Heart right ventricle (tissue), 16 donors: ENCODE measurements at regions not wholly inside any gene's neighbourhood (a gene's known extent, or its start where the extent isn't known, plus 50 kb on each side); places are given as distances from the start of the nearest gene placed in this dataset.

ENCODE experiments used
- ATAC-seq, 8 donors: fragments of 200-7000 bp; cut with Tn5 transposase; one replicate each; pipeline ENCODE4 v1.9.1; 2020; ENCODE audit warnings: mild to moderate bottlenecking in 8 of 8, moderate library complexity in 8 of 8, moderate number of reproducible peaks in 1 of 8
- DNase-seq, 2 donors: peaks; one replicate each; pipeline ENCODE4 v3.0.0-alpha.2; 2020
- H3K27ac ChIP-seq, 10 donors: fragments of 200-600 bp; sonication (generic) in 2 of 10; one replicate each; pipeline versions ENCODE4 v1.5.0 to v1.8.0; 2020 to 2022; ENCODE audit warnings: mild to moderate bottlenecking in 3 of 10
- H3K27me3 ChIP-seq, 7 donors: fragments of 200-600 bp; one replicate each; pipeline ENCODE4 v1.8.0; 2021 to 2022; ENCODE audit warnings: mild to moderate bottlenecking in 2 of 7
- H3K36me3 ChIP-seq, 9 donors: fragments of 200-600 bp; sonication (generic) in 1 of 9; one replicate each; pipeline versions ENCODE4 v1.5.0 to v1.8.0; 2020 to 2022; ENCODE audit warnings: mild to moderate bottlenecking in 2 of 9
- H3K4me1 ChIP-seq, 9 donors: fragments of 200-600 bp; sonication (generic) in 1 of 9; one replicate each; pipeline versions ENCODE4 v1.5.0 to v1.8.0; 2020 to 2022; ENCODE audit warnings: mild to moderate bottlenecking in 4 of 9
- H3K4me3 ChIP-seq, 10 donors: fragments of 200-600 bp; sonication (generic) in 2 of 10; one replicate each; pipeline versions ENCODE4 v1.5.0 to v1.8.0; 2020 to 2022; ENCODE audit warnings: mild to moderate bottlenecking in 7 of 10, moderate library complexity in 2 of 10
- H3K9me3 ChIP-seq, 11 donors: fragments of 200-600 bp in 10 of 11; sonication (generic) in 2 of 11; one replicate each; pipeline versions ENCODE4 v1.5.0 to v1.8.0; 2013 to 2022; ENCODE audit warnings: mild to moderate bottlenecking in 2 of 11, control low read depth in 1 of 11, moderate library complexity in 1 of 11
- WGBS, 2 donors: extraction: QIAGEN DNeasy Blood & Tissue Kit; methylation state at CpG; one replicate each; pipeline ENCODE4 v1.1.7; 2013; ENCODE audit warnings: inconsistent platforms in 1 of 2; 5-methylcytosine and 5-hydroxymethylcytosine counted together
- intact Hi-C, 10 donors: fragments of 100-400 bp; cut with DNase I; formaldehyde crosslinking; loops; one replicate each; pipeline versions ENCODE4 v1.11.1 to v1.14.2; 2022
- TF ChIP-seq, protein P1 (sequence below), 9 donors: fragments of 200-600 bp; sonication (generic) in 2 of 9; IDR thresholded peaks; one replicate each; pipeline versions ENCODE4 v1.5.0 to v1.8.0; 2021 to 2022; ENCODE audit warnings: antibody characterized with exemption in 9 of 9, mild to moderate bottlenecking in 5 of 9, moderate library complexity in 1 of 9
- donor health status: Arrhythmogenic right ventricular cardiomyopathy.
- donor health status: ischemic (EF 13 %, LVEDD 7.1; RV severe dilation, severe dysfunction).
- donor health status: healthy with polysubstance abuse.
- donor health status: DM: no; HTN: yes; CAD: no.
- donor health status: DM: no; HTN: no; CAD: no.
- donor health status: ischemic (EF 25% LVEDD 6.9; RV normal size, moderate dysfunction).
- donor health status: ischemic (EF 25% LVEDD 5.7; RV mildly dilated, moderate dysfunction).
- donor health status: healthy.
- donor health status: DM: yes; HTN: yes; CAD: no.
- donor health status: Ischemic cardiomyopathy.
- donor health status: ischemic (EF 35%, LVEDD 5.7; RV mildly dilated, moderate dysfunction).
- donor health status: nonischemic (EF 11% LVEDD 7.7; RV severe dilation, severe dysfunction).
- donor health status: DM: yes; HTN: yes; CAD: no.
- donor health status: PGD.
- donor health status: ischemic (EF 29% LVEDD 5.4; RV normal size, mild dysfunction).
- donor health status: nonischemic (EF 23%, LVEDD 6.1; RV moderate dilation, normal function).

DNA sequence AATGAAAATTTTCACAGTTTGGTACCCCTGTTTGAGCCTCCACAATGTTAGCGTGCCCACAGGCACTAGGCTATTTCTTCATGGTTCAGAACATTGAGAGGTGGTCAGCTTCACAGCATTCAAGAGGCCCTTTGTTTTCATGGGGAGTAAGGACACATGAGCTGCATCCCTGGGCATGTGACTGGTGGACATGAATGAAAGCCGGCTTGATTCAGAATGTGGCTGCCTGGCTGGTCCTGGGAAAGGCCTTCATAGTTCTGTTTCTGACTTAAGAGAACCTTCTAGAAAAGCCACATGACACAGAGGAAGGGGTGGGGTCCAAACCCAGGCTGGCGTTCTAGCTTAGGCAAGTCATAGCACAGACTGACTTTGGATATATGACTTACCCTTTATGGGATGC lies 420.6 kb downstream of the CMPK2 start:
- H3K27ac ChIP-seq, result no peak overlapping the region
- ATAC-seq, result no peak
- H3K9me3 ChIP-seq, result no peaks in the 10 kb centered on the region
- 86 to 92% methylated on average over 3 of the region's 3 CpGs for WGBS, 2 donors
- DNase-seq, result no peak
- H3K4me1 ChIP-seq, result no peaks in the 10 kb centered on the region
- intact Hi-C loops, result no loop called here
- peaks cover 0 to 18% (median 0%) of the 10 kb centered on the region in 7 donors for H3K27me3 ChIP-seq
- TF ChIP-seq, protein P1, sequence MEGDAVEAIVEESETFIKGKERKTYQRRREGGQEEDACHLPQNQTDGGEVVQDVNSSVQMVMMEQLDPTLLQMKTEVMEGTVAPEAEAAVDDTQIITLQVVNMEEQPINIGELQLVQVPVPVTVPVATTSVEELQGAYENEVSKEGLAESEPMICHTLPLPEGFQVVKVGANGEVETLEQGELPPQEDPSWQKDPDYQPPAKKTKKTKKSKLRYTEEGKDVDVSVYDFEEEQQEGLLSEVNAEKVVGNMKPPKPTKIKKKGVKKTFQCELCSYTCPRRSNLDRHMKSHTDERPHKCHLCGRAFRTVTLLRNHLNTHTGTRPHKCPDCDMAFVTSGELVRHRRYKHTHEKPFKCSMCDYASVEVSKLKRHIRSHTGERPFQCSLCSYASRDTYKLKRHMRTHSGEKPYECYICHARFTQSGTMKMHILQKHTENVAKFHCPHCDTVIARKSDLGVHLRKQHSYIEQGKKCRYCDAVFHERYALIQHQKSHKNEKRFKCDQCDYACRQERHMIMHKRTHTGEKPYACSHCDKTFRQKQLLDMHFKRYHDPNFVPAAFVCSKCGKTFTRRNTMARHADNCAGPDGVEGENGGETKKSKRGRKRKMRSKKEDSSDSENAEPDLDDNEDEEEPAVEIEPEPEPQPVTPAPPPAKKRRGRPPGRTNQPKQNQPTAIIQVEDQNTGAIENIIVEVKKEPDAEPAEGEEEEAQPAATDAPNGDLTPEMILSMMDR (IDR thresholded peaks at IDR 0.05), result no peak
- H3K4me3 ChIP-seq, result no peak overlapping the region
- H3K36me3 ChIP-seq, result no peaks in the 10 kb centered on the region

DNA sequence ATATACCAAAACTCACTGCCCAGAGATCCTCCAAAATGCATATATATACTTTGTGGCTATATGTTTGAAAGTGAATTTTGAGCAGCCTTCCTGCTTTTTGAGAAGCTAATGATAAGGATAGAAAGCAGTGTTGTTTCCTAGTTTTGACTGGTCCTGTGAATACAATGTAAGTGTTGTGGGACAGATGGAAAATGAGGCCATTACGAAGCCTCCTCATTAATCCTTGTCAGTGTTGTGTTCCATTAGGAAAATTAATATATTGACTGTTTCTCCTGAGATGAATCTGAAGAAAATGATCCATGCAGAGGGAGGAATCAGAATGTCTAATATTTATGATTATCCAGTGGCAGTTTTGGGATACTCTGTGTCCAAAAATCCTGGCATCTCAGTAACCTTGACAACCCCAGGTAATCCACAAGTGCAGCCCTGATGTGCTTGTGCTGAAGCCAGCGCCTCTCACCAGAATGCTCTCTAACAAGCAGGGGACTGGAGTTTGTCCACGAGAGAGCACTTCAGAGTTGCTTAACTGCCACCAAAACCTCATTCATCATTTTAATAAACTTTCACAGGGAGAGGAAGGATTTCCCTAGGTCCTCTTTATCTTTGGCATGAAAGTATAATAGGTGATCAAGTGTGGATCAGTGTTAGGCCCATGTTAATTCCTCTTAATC lies 418.6 kb downstream of the CMPK2 start:
- intact Hi-C loops, result no loop called here
- Histone ChIP-seq H3K36me3 (no peaks in the 10 kb centered on the region), H3K9me3 (no peaks in the 10 kb centered on the region), H3K27me3 (peaks cover 0 to 25% (median 0%) of the 10 kb centered on the region in 7 donors), H3K4me1 (no peaks in the 10 kb centered on the region), H3K27ac (no peak overlapping the region), H3K4me3 (no peak overlapping the region)
- ATAC-seq (no peak), DNase-seq (no peak)
- TF ChIP-seq, protein P1 (IDR thresholded peaks at IDR 0.05), result no peak
- WGBS, 2 donors, result 72 to 74% methylated on average over 3 of the region's 3 CpGs

DNA sequence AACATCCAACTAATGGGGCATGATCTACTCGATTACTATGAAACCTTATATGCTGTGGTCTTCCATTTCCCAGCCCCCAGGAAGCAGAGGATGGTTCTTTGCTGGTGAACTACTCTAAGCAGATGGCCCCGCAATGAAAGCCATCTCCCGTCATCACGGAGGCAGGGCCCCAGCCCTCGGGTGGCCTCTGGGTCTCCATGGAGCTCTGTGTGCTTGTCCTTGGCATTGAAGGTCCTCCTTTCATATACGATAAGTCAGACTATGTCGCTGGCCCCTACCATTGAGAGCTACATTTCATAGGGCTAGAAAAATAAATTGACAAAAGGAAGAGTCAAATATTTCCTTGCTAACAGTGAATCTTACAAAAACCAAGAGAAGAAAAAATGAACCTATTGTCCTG lies 416.8 kb downstream of the CMPK2 start:
- no peaks in the 10 kb centered on the region for H3K36me3 ChIP-seq
- no peak for DNase-seq
- 80 to 85% methylated on average over 7 of the region's 7 CpGs for WGBS, 2 donors
- no peak overlapping the region for H3K4me3 ChIP-seq
- no peak for ATAC-seq
- intact Hi-C loops, result no loop called here
- TF ChIP-seq, protein P1 (IDR thresholded peaks at IDR 0.05), result no peak
- no peaks in the 10 kb centered on the region for H3K4me1 ChIP-seq
- no peaks in the 10 kb centered on the region for H3K9me3 ChIP-seq
- peaks cover 0 to 21% (median 0%) of the 10 kb centered on the region in 7 donors for H3K27me3 ChIP-seq
- no peak overlapping the region for H3K27ac ChIP-seq

DNA sequence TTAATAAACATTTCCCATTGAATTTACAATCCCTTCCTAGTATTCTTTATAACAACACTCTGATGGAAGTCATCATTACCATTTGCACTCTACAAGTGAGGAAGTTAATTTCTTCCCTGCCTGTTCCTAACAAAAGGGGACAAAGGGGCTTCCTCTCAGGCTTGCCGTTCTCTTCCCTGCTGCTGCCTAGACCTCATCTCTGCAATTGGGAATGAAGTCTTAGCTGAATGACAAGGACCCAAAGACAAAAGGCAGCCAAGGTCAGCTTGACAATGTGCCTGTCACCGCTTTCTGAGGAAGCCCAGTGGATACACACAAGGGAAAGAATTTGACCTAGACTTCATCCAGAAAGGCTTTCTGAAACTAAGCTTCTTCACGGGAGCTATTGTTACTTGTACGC lies 416.4 kb downstream of the CMPK2 start:
- H3K27me3 ChIP-seq, result peaks cover 0 to 21% (median 0%) of the 10 kb centered on the region in 7 donors
- DNase-seq, result no peak
- peaks cover 0 to under 1% (median 0%) of the 10 kb centered on the region in 11 donors for H3K9me3 ChIP-seq
- no peaks in the 10 kb centered on the region for H3K36me3 ChIP-seq
- no peak overlapping the region for H3K27ac ChIP-seq
- ATAC-seq, result no peak
- intact Hi-C loops, result no loop called here
- no peak overlapping the region for H3K4me3 ChIP-seq
- WGBS, 2 donors, result 38 to 48% methylated on average over 4 of the region's 4 CpGs
- TF ChIP-seq, protein P1 (IDR thresholded peaks at IDR 0.05), result no peak
- no peaks in the 10 kb centered on the region for H3K4me1 ChIP-seq
